ENCODE measurements at regions not wholly inside any gene's neighbourhood (a gene's known extent, or its start where the extent isn't known, plus 50 kb on each side); places are given as distances from the start of the nearest gene placed in this dataset.
A peak's percentile ranks its signal among the peaks of the same experiment; 100 is the strongest.
"Not testable (repeated sequence)": the region's sequence is repeated elsewhere in the genome, so short reads cannot be mapped to it uniquely, and the experiment has no call there.

- DNase-seq = peak; percentile 40
- peaks cover 0 to 4% (median 0%) of the 10 kb centered on the region in 3 donors for H3K27me3 Mint-ChIP-seq
- peak overlapping the region; percentile 6 to 82 (median 50) for H3K27ac Mint-ChIP-seq
- H3K9me3 Mint-ChIP-seq = peaks cover 0 to 2% (median 0%) of the 10 kb centered on the region in 7 donors
- no peaks in the 10 kb centered on the region for H3K36me3 Mint-ChIP-seq
- peak; percentile 88 to 94 for ATAC-seq (ENCODE audit: low read depth in 2 of 2)
- H3K4me3 Mint-ChIP-seq = peak overlapping the region in 6 of 8 donors; percentile 15 to 80 (median 47)
- peaks cover 24 to 29% (median 27%) of the 10 kb centered on the region in 3 donors for H3K4me1 Mint-ChIP-seq
Measured at GRCh38 chr9:105114964-105115728, 129.3 kb upstream of the SLC44A1 start.

- no peaks in the 10 kb centered on the region for H3K27me3 Mint-ChIP-seq
- no peaks in the 10 kb centered on the region for H3K36me3 Mint-ChIP-seq
- peak overlapping the region in 3 of 6 donors; percentile 60 to 82 (median 79) for H3K27ac Mint-ChIP-seq
- H3K4me1 Mint-ChIP-seq = peaks cover 24 to 29% (median 27%) of the 10 kb centered on the region in 3 donors
- no peak for DNase-seq
- peak overlapping the region in 2 of 8 donors; percentile 24 to 49 for H3K4me3 Mint-ChIP-seq
- ATAC-seq (ENCODE audit: low read depth in 2 of 2) = no peak
- H3K9me3 Mint-ChIP-seq = no peaks in the 10 kb centered on the region
Measured at GRCh38 chr9:105116052-105116868, 128.2 kb upstream of the SLC44A1 start.

GRCh38 chr9:105117234-105117633, 127.2 kb upstream of the SLC44A1 start:
- H3K27ac Mint-ChIP-seq = no peak overlapping the region
- peak overlapping the region in 1 of 8 donors; percentile 29 for H3K4me3 Mint-ChIP-seq

GRCh38 chr9:105118636-105119035, 125.8 kb upstream of the SLC44A1 start:
- H3K4me3 Mint-ChIP-seq = no peak overlapping the region
- ATAC-seq (ENCODE audit: low read depth in 2 of 2) = no peak
- H3K27ac Mint-ChIP-seq = no peak overlapping the region
- no peaks in the 10 kb centered on the region for H3K27me3 Mint-ChIP-seq
- H3K4me1 Mint-ChIP-seq = peaks cover 22 to 27% (median 26%) of the 10 kb centered on the region in 3 donors
- no peaks in the 10 kb centered on the region for H3K36me3 Mint-ChIP-seq
- no peak for DNase-seq
- H3K9me3 Mint-ChIP-seq = no peaks in the 10 kb centered on the region

More at GRCh38 chr9:105117234-105117633, 127.2 kb upstream of the SLC44A1 start:
- H3K9me3 Mint-ChIP-seq = no peaks in the 10 kb centered on the region
- no peak for ATAC-seq (ENCODE audit: low read depth in 2 of 2)
- H3K4me1 Mint-ChIP-seq = peaks cover 24 to 29% (median 27%) of the 10 kb centered on the region in 3 donors
- H3K36me3 Mint-ChIP-seq = no peaks in the 10 kb centered on the region
- no peaks in the 10 kb centered on the region for H3K27me3 Mint-ChIP-seq
- no peak for DNase-seq

GRCh38 chr9:105119156-105119555, 125.3 kb upstream of the SLC44A1 start:
- Mint-ChIP-seq H3K4me3 (no peak overlapping the region), H3K27me3 (no peaks in the 10 kb centered on the region), H3K27ac (no peak overlapping the region), H3K4me1 (peaks cover 17 to 21% (median 21%) of the 10 kb centered on the region in 3 donors), H3K9me3 (no peaks in the 10 kb centered on the region), H3K36me3 (no peaks in the 10 kb centered on the region)
- no peak for ATAC-seq (ENCODE audit: low read depth in 2 of 2)
- no peak for DNase-seq

GRCh38 chr9:105121861-105122430, 122.5 kb upstream of the SLC44A1 start:
- no peaks in the 10 kb centered on the region for H3K27me3 Mint-ChIP-seq
- peaks cover 1 to 2% (median 2%) of the 10 kb centered on the region in 3 donors for H3K4me1 Mint-ChIP-seq
- no peaks in the 10 kb centered on the region for H3K36me3 Mint-ChIP-seq
- H3K9me3 Mint-ChIP-seq = no peaks in the 10 kb centered on the region
- ATAC-seq (ENCODE audit: low read depth in 2 of 2) (no peak), DNase-seq (no peak)
- H3K27ac Mint-ChIP-seq = no peak overlapping the region
- no peak overlapping the region for H3K4me3 Mint-ChIP-seq

- not testable (repeated sequence) for ATAC-seq (ENCODE audit: low read depth in 2 of 2); H3K36me3 Mint-ChIP-seq; H3K9me3 Mint-ChIP-seq; DNase-seq; H3K27me3 Mint-ChIP-seq; H3K4me3 Mint-ChIP-seq
- Mint-ChIP-seq H3K27ac (peak overlapping the region in 1 of 6 donors; percentile 51), H3K4me1 (peaks cover 21 to 26% (median 24%) of the 10 kb centered on the region in 3 donors)
Measured at GRCh38 chr9:105124598-105124997, 119.9 kb upstream of the SLC44A1 start.

- no peak overlapping the region for H3K4me3 Mint-ChIP-seq
- no peak for ATAC-seq (ENCODE audit: low read depth in 2 of 2)
- no peaks in the 10 kb centered on the region for H3K27me3 Mint-ChIP-seq
- no peak for DNase-seq
- H3K4me1 Mint-ChIP-seq = peaks cover 24 to 26% (median 26%) of the 10 kb centered on the region in 3 donors
- H3K9me3 Mint-ChIP-seq = no peaks in the 10 kb centered on the region
- no peak overlapping the region for H3K27ac Mint-ChIP-seq
- H3K36me3 Mint-ChIP-seq = no peaks in the 10 kb centered on the region
Measured at GRCh38 chr9:105126226-105126625, 118.2 kb upstream of the SLC44A1 start.

- Mint-ChIP-seq H3K27me3 (no peaks in the 10 kb centered on the region), H3K9me3 (no peaks in the 10 kb centered on the region), H3K4me1 (peaks cover 24 to 26% (median 26%) of the 10 kb centered on the region in 3 donors), H3K27ac (peak overlapping the region in 2 of 6 donors; percentile 21 to 55), H3K36me3 (no peaks in the 10 kb centered on the region), H3K4me3 (peak overlapping the region in 5 of 8 donors; percentile 21 to 54 (median 41))
- peak; percentile 72 to 91 for ATAC-seq (ENCODE audit: low read depth in 2 of 2)
- DNase-seq = peak; percentile 9
Measured at GRCh38 chr9:105127863-105128220, 116.6 kb upstream of the SLC44A1 start.

- H3K4me3 Mint-ChIP-seq = peak overlapping the region in 1 of 8 donors; percentile 7
- DNase-seq = no peak
Measured at GRCh38 chr9:105128908-105129600, 115.4 kb upstream of the SLC44A1 start.

GRCh38 chr9:105129731-105130130, 114.7 kb upstream of the SLC44A1 start:
- H3K9me3 Mint-ChIP-seq = no peaks in the 10 kb centered on the region
- H3K27ac Mint-ChIP-seq = peak overlapping the region in 1 of 6 donors; percentile 68
- no peak overlapping the region for H3K4me3 Mint-ChIP-seq
- ATAC-seq (ENCODE audit: low read depth in 2 of 2) (no peak), DNase-seq (no peak)
- no peaks in the 10 kb centered on the region for H3K36me3 Mint-ChIP-seq
- H3K4me1 Mint-ChIP-seq = peaks cover 24 to 26% (median 26%) of the 10 kb centered on the region in 3 donors
- no peaks in the 10 kb centered on the region for H3K27me3 Mint-ChIP-seq

More at GRCh38 chr9:105128908-105129600, 115.4 kb upstream of the SLC44A1 start:
- Mint-ChIP-seq H3K27ac (peak overlapping the region in 1 of 6 donors; percentile 52), H3K4me1 (peaks cover 24 to 26% (median 26%) of the 10 kb centered on the region in 3 donors), H3K9me3 (no peaks in the 10 kb centered on the region), H3K36me3 (no peaks in the 10 kb centered on the region), H3K27me3 (no peaks in the 10 kb centered on the region)
- ATAC-seq (ENCODE audit: low read depth in 2 of 2) = no peak

- Mint-ChIP-seq H3K9me3 (no peaks in the 10 kb centered on the region), H3K4me1 (peaks cover 22 to 24% (median 24%) of the 10 kb centered on the region in 3 donors), H3K27me3 (no peaks in the 10 kb centered on the region), H3K27ac (peak overlapping the region in 2 of 6 donors; percentile 6 to 52), H3K36me3 (no peaks in the 10 kb centered on the region), H3K4me3 (no peak overlapping the region)
- no peak for DNase-seq
- no peak for ATAC-seq (ENCODE audit: low read depth in 2 of 2)
Measured at GRCh38 chr9:105131981-105132380, 112.5 kb upstream of the SLC44A1 start.

GRCh38 chr9:105132606-105133005, 111.8 kb upstream of the SLC44A1 start:
- DNase-seq (no peak), ATAC-seq (ENCODE audit: low read depth in 2 of 2) (no peak)
- Mint-ChIP-seq H3K36me3 (no peaks in the 10 kb centered on the region), H3K9me3 (no peaks in the 10 kb centered on the region), H3K27me3 (no peaks in the 10 kb centered on the region), H3K4me3 (no peak overlapping the region), H3K4me1 (peaks cover 18 to 22% (median 19%) of the 10 kb centered on the region in 3 donors), H3K27ac (no peak overlapping the region)
